ENCODE measurements at regions not wholly inside any gene's neighbourhood (a gene's known extent, or its start where the extent isn't known, plus 50 kb on each side); places are given as distances from the start of the nearest gene placed in this dataset.
"Not testable (repeated sequence)": the region's sequence is repeated elsewhere in the genome, so short reads cannot be mapped to it uniquely, and the experiment has no call there.

DNA sequence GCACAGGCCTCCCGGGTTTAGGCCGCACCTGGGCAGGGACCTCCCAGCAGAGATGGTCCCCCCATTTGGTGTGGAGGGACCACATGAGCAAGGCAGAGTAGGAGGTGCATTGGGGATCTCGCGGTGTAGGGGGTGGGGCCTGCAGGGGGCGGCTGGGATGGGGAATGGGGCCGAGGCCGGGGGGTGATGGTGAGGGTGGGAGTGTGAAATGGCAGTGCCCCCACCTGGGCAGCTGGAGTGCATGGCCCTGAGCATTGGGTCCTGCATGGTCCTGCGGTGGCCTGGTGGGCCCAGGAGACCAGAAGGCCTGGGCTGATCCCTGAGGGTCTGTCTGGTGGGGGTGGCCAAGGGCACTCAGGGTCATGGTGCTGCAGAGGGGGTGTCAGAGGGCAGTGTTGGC lies 111.8 kb downstream of the KIF26A start:
- no peak for DNase-seq

DNA sequence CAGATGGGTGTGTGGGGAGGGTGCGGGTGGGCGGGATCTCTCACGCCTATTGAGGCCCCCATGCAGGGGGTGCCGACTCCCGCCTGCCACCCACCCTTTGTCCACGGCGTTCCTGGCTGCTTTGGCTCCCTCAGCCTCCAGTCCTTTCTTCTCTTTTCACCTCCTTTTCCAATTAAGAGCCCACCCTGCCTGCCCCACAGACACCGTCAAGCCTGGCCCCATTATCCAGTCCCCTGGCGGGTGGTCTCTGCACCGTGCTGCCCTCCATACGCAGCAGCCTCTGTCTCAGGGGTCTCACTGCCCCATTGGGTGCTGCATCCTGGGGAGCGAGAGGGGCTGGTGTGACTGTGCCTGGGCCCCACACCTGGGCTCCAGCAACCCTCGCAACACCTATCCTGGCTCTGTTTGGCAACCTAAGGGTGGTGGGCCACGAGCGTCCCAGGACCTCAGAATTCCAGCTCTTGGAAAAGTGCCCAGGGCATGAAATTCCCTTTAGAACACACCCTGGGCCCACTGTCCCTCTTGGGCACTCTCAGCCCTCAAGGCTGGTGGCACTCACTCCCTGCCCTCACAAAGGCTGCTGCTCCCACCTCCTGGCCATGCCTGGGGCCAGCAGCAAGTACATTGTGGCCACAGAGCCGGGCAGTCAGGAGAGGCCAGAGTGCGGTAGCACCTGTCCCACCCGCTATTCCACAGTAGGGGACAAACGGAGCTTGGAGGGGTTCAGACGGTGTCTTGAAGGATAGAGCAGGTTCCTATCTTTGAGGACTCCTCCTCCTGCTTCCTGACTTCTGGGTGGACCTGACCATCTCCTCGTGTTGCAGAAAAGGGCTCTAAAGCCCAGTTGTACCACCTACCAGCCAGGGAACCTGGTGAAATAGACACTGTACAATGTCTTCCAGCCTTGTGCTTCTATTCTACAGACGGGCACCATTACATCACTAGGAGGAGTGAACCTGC lies 114.1 kb downstream of the KIF26A start:
- DNase-seq: no peak

- no peak for DNase-seq
Observed at GRCh38 chr14:104253223-104253822, 114.9 kb downstream of the KIF26A start.

DNA sequence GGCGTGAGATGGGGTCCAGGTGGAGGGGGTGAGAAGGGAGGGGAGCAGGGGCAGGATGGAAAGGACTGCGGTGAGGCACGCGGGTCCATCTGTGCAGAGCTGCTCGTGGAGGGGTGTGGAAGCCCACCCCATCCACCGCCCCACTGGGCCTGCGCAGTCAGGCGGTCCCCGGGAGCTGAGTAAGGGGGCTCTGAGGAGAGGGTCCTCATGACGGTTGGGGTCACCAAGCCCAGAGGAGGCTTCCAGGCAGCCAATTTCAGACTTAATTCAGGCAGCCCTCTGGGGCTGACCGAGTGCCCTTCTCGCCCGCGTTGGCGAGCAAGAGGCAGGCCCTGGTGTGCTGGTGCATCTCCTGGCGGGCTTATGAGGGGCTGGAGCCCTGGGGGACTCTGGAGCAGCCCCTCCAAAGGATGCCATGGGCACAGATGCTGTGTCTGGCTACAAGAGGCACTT lies 115.5 kb downstream of the KIF26A start:
- DNase-seq: no peak

GRCh38 chr14:104254735-104255400 lies 116.5 kb downstream of the KIF26A start:
- DNase-seq: no peak

GRCh38 chr14:104256025-104256424 lies 117.6 kb downstream of the KIF26A start:
- DNase-seq: no peak

DNA sequence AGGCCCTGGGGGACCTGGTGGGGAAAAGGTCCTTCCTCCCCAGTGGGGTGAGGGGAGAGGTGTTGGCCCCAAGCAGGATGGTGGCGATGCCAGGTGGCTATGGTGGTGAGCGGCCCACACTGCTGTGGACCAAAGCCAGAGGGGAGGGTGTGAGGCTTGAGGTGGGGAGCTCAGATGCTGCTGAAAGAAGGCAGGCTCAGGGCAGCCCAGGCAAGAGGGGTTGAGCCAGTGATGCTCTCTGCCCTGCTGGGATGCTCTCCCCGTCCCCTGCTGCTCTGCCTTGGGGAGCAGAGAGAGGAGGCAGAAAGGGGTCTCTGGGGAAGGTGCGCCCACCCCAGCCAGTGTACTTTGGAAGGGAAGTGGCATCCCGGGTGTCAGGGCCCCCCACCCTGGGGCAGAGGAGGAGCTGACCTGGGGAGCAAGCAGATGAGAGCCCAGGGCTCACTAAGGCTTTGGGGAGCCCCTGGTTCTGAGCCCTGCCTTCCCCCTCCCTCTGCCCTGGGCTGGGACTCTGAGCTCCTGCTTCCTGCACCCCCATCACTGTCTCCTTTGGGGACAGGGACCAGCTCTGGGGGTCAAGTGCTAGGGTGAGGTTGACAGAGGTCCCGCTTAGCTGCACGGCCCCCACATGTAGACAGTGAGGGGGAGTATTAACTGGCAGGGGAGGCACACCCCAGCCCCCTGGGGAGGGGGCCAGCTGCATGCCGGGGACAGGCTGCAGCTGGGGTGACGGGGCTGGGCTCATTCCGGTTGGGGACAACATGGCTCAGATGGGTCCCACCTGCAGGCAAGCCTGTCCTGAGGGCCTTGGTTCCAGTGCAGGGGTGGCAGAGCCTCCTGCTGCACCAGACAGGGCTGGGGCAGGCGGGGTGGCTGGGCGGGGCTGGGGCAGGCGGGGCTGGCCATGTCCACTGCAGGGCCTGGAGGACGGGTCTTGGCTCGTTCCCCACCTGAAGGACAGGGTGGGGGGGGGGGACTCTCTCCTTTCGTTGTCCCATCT lies 124.4 kb downstream of the KIF26A start:
- DNase-seq: no peak

DNA sequence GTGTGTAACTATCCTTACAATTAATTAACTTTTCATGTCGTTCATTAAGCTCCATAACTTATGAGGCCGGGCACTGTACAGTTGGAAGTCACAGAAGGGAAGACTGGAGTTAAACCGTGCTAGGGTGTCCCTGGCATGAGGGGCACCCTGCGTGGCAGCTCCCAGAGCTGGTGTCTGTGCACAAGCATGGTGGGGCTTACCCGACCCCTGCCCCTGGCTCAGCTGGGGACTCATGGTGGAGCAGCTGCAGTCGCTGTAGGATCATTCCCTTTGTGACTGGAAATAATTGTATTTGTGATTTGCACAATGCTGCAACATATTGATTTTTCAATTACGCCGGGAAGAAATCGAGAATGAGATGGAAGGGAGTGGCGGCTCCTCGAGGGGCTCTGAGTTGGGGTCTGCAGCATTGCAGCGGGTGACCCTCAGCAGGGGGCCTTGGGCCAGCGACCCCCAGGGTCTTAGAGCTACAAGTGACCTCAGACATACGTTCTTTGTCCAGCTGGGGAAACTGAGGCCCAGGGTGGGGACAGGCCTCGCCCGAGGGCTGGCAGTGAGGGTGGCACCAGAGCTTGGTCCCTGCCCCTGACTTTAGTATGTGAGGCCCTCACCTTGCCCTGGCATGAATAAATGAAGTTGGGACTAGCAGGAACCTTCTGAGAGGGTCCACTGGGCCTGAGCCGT lies 125.4 kb downstream of the KIF26A start:
- no peak for DNase-seq

GRCh38 chr14:104264495-104265265 lies 126.3 kb downstream of the KIF26A start:
- no peak for DNase-seq

- no peak for DNase-seq
Observed at GRCh38 chr14:104265918-104266630, 127.7 kb downstream of the KIF26A start.

GRCh38 chr14:104266631-104267575 lies 128.5 kb downstream of the KIF26A start:
- DNase-seq: no peak

DNA sequence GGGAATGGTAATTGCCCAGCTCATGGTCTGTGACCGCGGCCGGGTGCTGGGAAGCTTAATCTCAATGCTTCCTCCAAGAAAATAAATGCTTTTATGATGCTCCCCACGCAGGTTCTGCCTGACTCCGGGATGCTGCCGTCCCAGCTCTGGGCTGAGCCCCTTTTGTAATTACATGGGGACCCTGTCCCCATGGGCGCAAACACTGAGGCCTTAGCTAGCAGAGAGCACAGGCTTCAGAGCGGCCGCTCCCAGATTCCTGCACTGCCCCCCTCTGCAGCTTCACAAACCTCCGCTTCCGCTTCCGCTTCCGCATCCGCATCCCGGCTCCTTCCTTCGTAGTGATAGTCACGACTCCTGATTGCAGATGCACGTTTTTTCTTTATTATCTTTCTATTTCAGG lies 129.5 kb downstream of the KIF26A start:
- no peak for DNase-seq

GRCh38 chr14:104268295-104268694 lies 129.9 kb downstream of the KIF26A start:
- DNase-seq: no peak

- no peak for DNase-seq
Observed at GRCh38 chr14:104268725-104269436, 130.5 kb downstream of the KIF26A start.

- DNase-seq: not testable (repeated sequence)
Observed at GRCh38 chr14:104269511-104270241, 131.3 kb downstream of the KIF26A start.

DNA sequence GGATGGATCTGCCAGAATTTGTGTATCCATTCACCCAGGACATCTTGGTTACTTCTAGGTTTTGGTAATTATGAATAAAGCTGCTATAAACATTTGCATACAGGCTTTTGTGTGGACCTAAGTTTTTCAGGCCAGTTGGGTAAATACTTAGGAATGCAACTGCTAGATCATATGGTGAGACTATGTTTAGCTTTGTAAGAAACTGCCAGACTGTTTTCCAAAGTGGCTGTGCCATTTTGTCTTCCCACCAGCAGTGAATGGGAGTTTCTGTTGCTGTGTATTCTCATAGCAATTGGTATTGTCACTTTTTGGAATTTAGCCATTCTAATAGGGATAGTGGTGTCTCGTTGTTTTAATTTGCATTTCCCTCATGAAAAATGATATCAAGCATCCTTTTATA lies 133.0 kb downstream of the KIF26A start:
- DNase-seq: no peak

DNA sequence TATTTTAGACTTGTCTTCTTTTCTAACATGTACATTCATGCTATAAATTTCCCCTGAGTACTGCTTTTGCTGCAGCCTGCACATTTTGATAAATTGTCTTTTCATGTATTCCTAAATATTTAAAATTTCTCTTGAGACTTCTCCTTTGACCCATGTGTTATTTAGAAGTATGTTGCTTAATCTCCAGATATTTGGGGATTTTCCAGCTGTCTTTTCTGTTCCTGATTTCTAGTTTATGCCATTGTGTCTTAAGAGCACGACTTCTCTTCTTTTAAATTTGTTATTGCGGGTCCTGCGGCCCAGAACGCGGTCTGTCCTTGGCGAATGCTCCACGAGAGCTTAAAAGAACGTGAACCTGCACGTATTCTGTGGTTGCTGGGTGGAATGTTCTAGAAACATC lies 136.4 kb downstream of the KIF26A start:
- no peak for DNase-seq

All from CD4-positive, alpha-beta T cell treated with Interleukin-15 for 1 hour (primary cell).